Trophoblast cell (in vitro differentiated cells and primary cell): ENCODE measurements at regions not wholly inside any gene's neighbourhood (a gene's known extent, or its start where the extent isn't known, plus 50 kb on each side); places are given as distances from the start of the nearest gene placed in this dataset.

ENCODE experiments used
- DNase-seq, 2 donors: peaks; one replicate each; pipeline ENCODE4 v3.0.0-alpha.2; 2016
- H2AFZ ChIP-seq: 2 replicates; pipeline ENCODE4 v1.6.1; 2013; ENCODE audit warnings: low read length, moderate library complexity, mild to moderate bottlenecking; ENCODE audit not compliant: insufficient read depth, poor library complexity
- H2AK5ac ChIP-seq: 2 replicates; pipeline ENCODE4 v1.6.1; 2013; ENCODE audit warnings: mild to moderate bottlenecking, low read length
- H2BK120ac ChIP-seq: 2 replicates; pipeline ENCODE4 v1.6.1; 2013; ENCODE audit warnings: low read length, mild to moderate bottlenecking, moderate library complexity; ENCODE audit not compliant: insufficient read depth, poor library complexity
- H2BK12ac ChIP-seq: 2 replicates; pipeline ENCODE4 v1.6.1; 2013; ENCODE audit warnings: mild to moderate bottlenecking, low read length, moderate library complexity
- H2BK5ac ChIP-seq: 2 replicates; pipeline ENCODE4 v1.6.1; 2013; ENCODE audit warnings: low read length, low read depth, moderate library complexity, mild to moderate bottlenecking; ENCODE audit not compliant: poor library complexity
- H3K14ac ChIP-seq: 2 replicates; pipeline ENCODE4 v1.6.1; 2013; ENCODE audit warnings: mild to moderate bottlenecking, low read length
- H3K18ac ChIP-seq: 2 replicates; pipeline ENCODE4 v1.6.1; 2013; ENCODE audit warnings: mild to moderate bottlenecking, low read length
- H3K23ac ChIP-seq: 2 replicates; pipeline ENCODE4 v1.6.1; 2013; ENCODE audit warnings: low read length
- H3K27ac ChIP-seq: 2 replicates; pipeline ENCODE4 v1.5.1; 2013; ENCODE audit warnings: low read depth, mild to moderate bottlenecking, inconsistent platforms, low read length, moderate library complexity
- H3K27me3 ChIP-seq: 2 replicates; pipeline ENCODE4 v1.6.1; 2013; ENCODE audit warnings: inconsistent platforms, mild to moderate bottlenecking, low read length, moderate library complexity; ENCODE audit not compliant: insufficient read depth
- H3K36me3 ChIP-seq, 2 experiments: 1 replicate in 1 of 2; 2 replicates in 1 of 2; pipeline ENCODE4 v1.6.1; 2013; ENCODE audit warnings: low read length in 2 of 2, mild to moderate bottlenecking in 2 of 2, moderate library complexity in 1 of 2; ENCODE audit not compliant: insufficient read depth in 2 of 2, control insufficient read depth in 1 of 2
- H3K4ac ChIP-seq: 2 replicates; pipeline ENCODE4 v1.6.1; 2013; ENCODE audit warnings: low read depth, mild to moderate bottlenecking, low read length, moderate library complexity
- H3K4me1 ChIP-seq, 2 experiments: 1 replicate in 1 of 2; 2 replicates in 1 of 2; pipeline ENCODE4 v1.6.1; 2013; ENCODE audit warnings: low read length in 2 of 2, mild to moderate bottlenecking in 2 of 2, moderate library complexity in 1 of 2; ENCODE audit not compliant: insufficient read depth in 2 of 2, control insufficient read depth in 1 of 2
- H3K4me2 ChIP-seq: 2 replicates; pipeline ENCODE4 v1.6.1; 2013; ENCODE audit warnings: inconsistent platforms, mild to moderate bottlenecking, low read length, moderate library complexity
- H3K4me3 ChIP-seq: 2 replicates; pipeline ENCODE4 v1.5.1; 2013; ENCODE audit warnings: mild to moderate bottlenecking, low read depth, low read length, inconsistent platforms
- H3K79me1 ChIP-seq: one replicate; pipeline ENCODE4 v1.6.1; 2013; ENCODE audit warnings: low read length
- H3K79me2 ChIP-seq: 2 replicates; pipeline ENCODE4 v1.6.1; 2013; ENCODE audit warnings: low read length, mild to moderate bottlenecking; ENCODE audit not compliant: control insufficient read depth, insufficient read depth, poor library complexity
- H3K9ac ChIP-seq: 2 replicates; pipeline ENCODE4 v1.6.1; 2013; ENCODE audit warnings: mild to moderate bottlenecking, low read length
- H3K9me3 ChIP-seq: 2 replicates; pipeline ENCODE4 v1.6.1; 2013; ENCODE audit warnings: low read depth, mild to moderate bottlenecking, control low read depth, inconsistent platforms, low read length; ENCODE audit not compliant: insufficient read depth
- H4K12ac ChIP-seq: 2 replicates; pipeline ENCODE4 v1.6.1; 2013; ENCODE audit warnings: low read depth, mild to moderate bottlenecking, low read length, moderate library complexity
- H4K8ac ChIP-seq: 2 replicates; pipeline ENCODE4 v1.6.1; 2013; ENCODE audit warnings: low read depth, mild to moderate bottlenecking, low read length, moderate library complexity
- H4K91ac ChIP-seq: one replicate; pipeline ENCODE4 v1.6.1; 2013; ENCODE audit warnings: low read depth, mild to moderate bottlenecking, low read length, moderate library complexity
- WGBS: extraction: QIAGEN DNeasy Blood & Tissue Kit; methylation state at CpG from one replicate; pipeline ENCODE4 v1.1.7; 2013; ENCODE audit warnings: missing lambda C conversion rate; ENCODE audit not compliant: insufficient read length, insufficient coverage; ENCODE audit errors: extremely low coverage; 5-methylcytosine and 5-hydroxymethylcytosine counted together

DNA sequence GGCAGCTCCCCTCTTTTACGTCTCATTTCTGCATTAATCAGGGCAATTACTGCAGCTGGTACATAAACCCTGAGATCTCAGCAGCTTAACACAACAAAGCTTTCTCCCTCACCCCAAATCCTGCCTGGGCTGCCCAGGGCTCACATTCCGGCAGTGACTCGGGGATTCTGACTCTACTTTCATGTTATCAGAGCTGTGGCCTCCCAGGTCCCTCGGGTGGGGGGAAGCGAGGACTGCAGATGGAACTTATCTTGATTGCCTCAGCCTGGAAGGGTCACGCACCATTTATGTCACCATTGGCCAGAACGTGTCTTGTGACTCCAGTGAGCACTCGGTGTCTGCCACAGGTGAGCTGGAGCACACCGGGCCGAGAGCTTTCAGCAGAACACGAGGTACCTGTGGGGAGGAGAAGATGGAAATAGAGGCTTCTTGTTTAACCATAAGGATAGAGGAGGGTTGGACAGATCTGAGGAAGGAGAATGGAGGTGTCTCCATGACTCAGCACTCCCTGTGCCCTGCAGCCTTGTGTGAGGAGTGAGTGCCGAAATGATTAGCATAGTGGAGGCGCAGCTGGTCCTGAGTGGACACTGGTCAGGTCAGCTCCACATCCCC, 88.5 kb upstream of the EXOC2 start:
- H3K4ac ChIP-seq, result no peak overlapping the region
- no peak overlapping the region for H4K8ac ChIP-seq
- no peak for DNase-seq
- H2BK5ac ChIP-seq, result no peak overlapping the region
- no peaks in the 10 kb centered on the region for H3K36me3 ChIP-seq
- H2BK12ac ChIP-seq, result no peak overlapping the region
- H3K9me3 ChIP-seq, result no peaks in the 10 kb centered on the region
- H4K12ac ChIP-seq, result no peak overlapping the region
- no peak overlapping the region for H3K18ac ChIP-seq
- WGBS, result no CpG with 5 or more reads among the region's 13 CpGs
- no peaks in the 10 kb centered on the region for H3K79me1 ChIP-seq
- H2AK5ac ChIP-seq, result no peak overlapping the region
- no peak overlapping the region for H3K14ac ChIP-seq
- H3K9ac ChIP-seq, result no peak overlapping the region
- H3K27ac ChIP-seq, result no peak overlapping the region
- H2BK120ac ChIP-seq, result no peak overlapping the region
- H3K27me3 ChIP-seq, result no peaks in the 10 kb centered on the region
- no peak overlapping the region for H4K91ac ChIP-seq
- H3K79me2 ChIP-seq, result no peaks in the 10 kb centered on the region
- no peak overlapping the region for H2AFZ ChIP-seq
- H3K4me2 ChIP-seq, result no peak overlapping the region
- no peak overlapping the region for H3K23ac ChIP-seq
- no peak overlapping the region for H3K4me3 ChIP-seq
- H3K4me1 ChIP-seq, result peaks cover 0 to 3% of the 10 kb centered on the region in 2 experiments

DNA sequence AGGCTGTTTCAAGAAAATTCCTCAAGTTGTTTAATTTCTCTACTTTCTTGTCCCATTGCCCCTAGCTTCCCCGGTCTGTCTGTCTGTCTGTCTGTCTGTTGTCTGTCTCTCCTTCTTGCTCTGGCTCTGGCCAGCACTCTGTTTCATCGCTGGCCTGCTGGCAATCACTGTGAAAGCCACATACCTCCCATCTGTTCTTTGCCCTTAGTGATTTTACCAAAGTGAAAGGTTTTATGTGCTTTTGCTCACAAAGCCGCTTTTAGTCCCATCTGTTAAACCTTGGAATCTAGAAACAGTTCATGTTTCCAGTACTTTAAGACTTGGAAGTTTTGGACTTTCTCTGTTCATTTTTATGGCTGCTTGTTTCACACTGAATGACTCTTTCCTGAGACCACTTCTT, 87.8 kb upstream of the EXOC2 start:
- no peak overlapping the region for H4K12ac ChIP-seq
- H2BK120ac ChIP-seq, result no peak overlapping the region
- no peak overlapping the region for H4K8ac ChIP-seq
- H4K91ac ChIP-seq, result no peak overlapping the region
- H3K23ac ChIP-seq, result no peak overlapping the region
- H3K18ac ChIP-seq, result no peak overlapping the region
- no peak overlapping the region for H3K4me2 ChIP-seq
- no peaks in the 10 kb centered on the region for H3K27me3 ChIP-seq
- H3K4me1 ChIP-seq, result peaks cover 0 to 3% of the 10 kb centered on the region in 2 experiments
- H3K4me3 ChIP-seq, result no peak overlapping the region
- H3K9me3 ChIP-seq, result no peaks in the 10 kb centered on the region
- H2BK5ac ChIP-seq, result no peak overlapping the region
- no peak overlapping the region for H3K4ac ChIP-seq
- no peak overlapping the region for H3K14ac ChIP-seq
- no peak overlapping the region for H2AFZ ChIP-seq
- H3K79me1 ChIP-seq, result no peaks in the 10 kb centered on the region
- H3K27ac ChIP-seq, result no peak overlapping the region
- no CpG with 5 or more reads among the region's 3 CpGs for WGBS
- H3K79me2 ChIP-seq, result no peaks in the 10 kb centered on the region
- H3K36me3 ChIP-seq, result no peaks in the 10 kb centered on the region
- no peak overlapping the region for H2AK5ac ChIP-seq
- DNase-seq, result no peak
- no peak overlapping the region for H2BK12ac ChIP-seq
- no peak overlapping the region for H3K9ac ChIP-seq

DNA sequence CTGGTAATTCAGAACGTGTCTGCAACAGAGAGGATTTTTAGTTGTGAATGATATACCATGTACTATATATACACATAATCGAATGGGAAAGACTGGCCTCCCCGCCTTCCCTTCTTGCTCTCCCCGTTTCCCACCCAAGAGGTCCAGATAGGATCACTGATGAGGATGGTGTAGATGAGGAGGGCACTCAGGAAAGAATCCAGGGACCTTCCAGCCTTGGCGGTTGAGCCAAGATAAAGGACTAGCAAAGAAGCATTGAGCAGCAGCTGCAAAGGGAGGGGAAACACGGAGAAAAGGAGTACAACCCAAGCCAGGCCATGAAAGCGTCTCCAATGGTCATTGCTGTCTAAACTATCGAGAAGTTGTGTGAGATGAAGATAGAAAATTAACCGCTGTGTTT, 84.0 kb upstream of the EXOC2 start:
- H3K23ac ChIP-seq, result no peak overlapping the region
- H2BK120ac ChIP-seq, result no peak overlapping the region
- no peak overlapping the region for H3K14ac ChIP-seq
- H2AK5ac ChIP-seq, result no peak overlapping the region
- no peak overlapping the region for H4K8ac ChIP-seq
- H3K79me2 ChIP-seq, result no peaks in the 10 kb centered on the region
- WGBS, result no CpG with 5 or more reads among the region's 9 CpGs
- H3K4me1 ChIP-seq, result peaks cover 0 to 3% of the 10 kb centered on the region in 2 experiments
- no peak overlapping the region for H3K4me2 ChIP-seq
- H4K12ac ChIP-seq, result no peak overlapping the region
- H4K91ac ChIP-seq, result no peak overlapping the region
- H3K4ac ChIP-seq, result no peak overlapping the region
- no peaks in the 10 kb centered on the region for H3K27me3 ChIP-seq
- no peak overlapping the region for H2BK12ac ChIP-seq
- DNase-seq, result no peak
- no peak overlapping the region for H3K9ac ChIP-seq
- no peak overlapping the region for H2AFZ ChIP-seq
- no peaks in the 10 kb centered on the region for H3K79me1 ChIP-seq
- no peak overlapping the region for H3K27ac ChIP-seq
- no peak overlapping the region for H3K18ac ChIP-seq
- no peak overlapping the region for H3K4me3 ChIP-seq
- no peaks in the 10 kb centered on the region for H3K36me3 ChIP-seq
- no peaks in the 10 kb centered on the region for H3K9me3 ChIP-seq
- H2BK5ac ChIP-seq, result no peak overlapping the region

DNA sequence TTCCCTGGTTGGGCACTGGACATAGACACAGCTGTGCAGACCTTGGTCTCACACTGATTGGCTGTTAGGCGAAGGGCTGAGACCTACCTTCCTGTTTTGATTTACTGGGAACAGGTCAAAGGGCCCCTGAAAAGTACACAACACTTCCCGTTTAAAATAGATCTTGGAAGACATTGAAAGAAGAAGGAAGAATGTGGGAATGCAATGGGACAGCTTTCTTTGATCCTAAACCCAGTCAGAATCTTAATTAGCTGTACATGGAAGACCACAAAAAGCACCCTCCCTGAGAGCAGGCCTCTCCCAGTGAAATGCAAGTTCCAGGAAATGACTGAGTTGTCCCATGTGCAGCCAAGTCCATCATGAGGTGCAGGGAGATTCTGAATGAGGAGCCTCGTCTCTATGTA, 83.6 kb upstream of the EXOC2 start:
- Histone ChIP-seq H4K91ac (no peak overlapping the region), H3K79me2 (no peaks in the 10 kb centered on the region), H4K12ac (no peak overlapping the region), H3K9ac (no peak overlapping the region), H3K4me2 (no peak overlapping the region), H2AK5ac (no peak overlapping the region), H3K14ac (no peak overlapping the region), H2BK12ac (no peak overlapping the region), H3K18ac (no peak overlapping the region), H3K36me3 (no peaks in the 10 kb centered on the region), H3K23ac (no peak overlapping the region), H4K8ac (no peak overlapping the region), H3K9me3 (no peaks in the 10 kb centered on the region), H3K27ac (no peak overlapping the region), H2AFZ (no peak overlapping the region), H3K4ac (no peak overlapping the region), H3K4me3 (no peak overlapping the region), H3K4me1 (peaks cover 0 to 3% of the 10 kb centered on the region in 2 experiments), H2BK5ac (no peak overlapping the region), H3K79me1 (no peaks in the 10 kb centered on the region), H3K27me3 (no peaks in the 10 kb centered on the region), H2BK120ac (no peak overlapping the region)
- WGBS, result no CpG with 5 or more reads among the region's 3 CpGs
- DNase-seq, result no peak
